Kidney (tissue), 13 donors: ENCODE measurements at regions not wholly inside any gene's neighbourhood (a gene's known extent, or its start where the extent isn't known, plus 50 kb on each side); places are given as distances from the start of the nearest gene placed in this dataset.
"Not testable (repeated sequence)": the region's sequence is repeated elsewhere in the genome, so short reads cannot be mapped to it uniquely, and the experiment has no call there.

Source experiments
- DNase-seq, 5 donors: peaks; one replicate each; pipeline ENCODE4 v3.0.0-alpha.2; 2013 to 2020
- FAIRE-seq: peaks from 2 replicates; lab custom pipeline; 2012; peaks lifted over from hg19 to GRCh38; lab: Jason Lieb, UNC
- H3K27ac ChIP-seq, 2 donors: one replicate each; pipeline ENCODE4 v1.7.0; 2013; ENCODE audit warnings: low read depth in 2 of 2, low read length in 2 of 2, inconsistent platforms in 1 of 2
- H3K27me3 ChIP-seq: one replicate; pipeline ENCODE4 v1.7.1; 2013; ENCODE audit warnings: low read length, inconsistent platforms; ENCODE audit not compliant: control insufficient read depth, insufficient read depth
- H3K36me3 ChIP-seq, 3 donors: one replicate each; pipeline versions ENCODE4 v1.7.0 to v1.7.1; 2013; ENCODE audit warnings: low read length in 3 of 3, control low read depth in 1 of 3, inconsistent platforms in 1 of 3; ENCODE audit not compliant: insufficient read depth in 3 of 3, control insufficient read depth in 2 of 3
- H3K4me1 ChIP-seq, 3 donors: one replicate each; pipeline versions ENCODE4 v1.7.0 to v1.7.1; 2013; ENCODE audit warnings: low read length in 3 of 3, inconsistent platforms in 1 of 3, low read depth in 1 of 3; ENCODE audit not compliant: control insufficient read depth in 2 of 3, insufficient read depth in 2 of 3
- H3K4me3 ChIP-seq, 3 donors: one replicate each; pipeline versions ENCODE4 v1.7.0 to v1.8.1; 2013; ENCODE audit warnings: low read length in 3 of 3, control low read depth in 1 of 3, inconsistent platforms in 1 of 3
- H3K9ac ChIP-seq, 3 donors: one replicate each; pipeline versions ENCODE4 v1.7.0 to v1.7.1; 2013; ENCODE audit warnings: low read length in 3 of 3, control low read depth in 1 of 3, inconsistent platforms in 1 of 3
- H3K9me3 ChIP-seq, 3 donors: one replicate each; pipeline versions ENCODE4 v1.7.0 to v1.7.1; 2013; ENCODE audit warnings: low read length in 3 of 3, control low read depth in 1 of 3, inconsistent platforms in 1 of 3; ENCODE audit not compliant: control insufficient read depth in 2 of 3, insufficient read depth in 1 of 3
- intact Hi-C: fragments of 100-400 bp; cut with DNase I; formaldehyde crosslinking; loops from one replicate; pipeline ENCODE4 v1.11.1; 2022
- TF ChIP-seq, protein P1 (sequence below): IDR thresholded peaks from 3 replicates; pipeline ENCODE4 v1.5.1; 2012; ENCODE audit warnings: mild to moderate bottlenecking, moderate library complexity, borderline replicate concordance; ENCODE audit not compliant: insufficient read depth; ENCODE audit errors: extremely low read depth
- donor health status: control.
- donor health status: control.
- donor health status: control.
- donor health status: control.
- donor health status: control.
- donor health status: DM: yes; HTN: yes; CAD: no.
- donor health status: Normal renal cell carcinoma (clear cell type).

DNA sequence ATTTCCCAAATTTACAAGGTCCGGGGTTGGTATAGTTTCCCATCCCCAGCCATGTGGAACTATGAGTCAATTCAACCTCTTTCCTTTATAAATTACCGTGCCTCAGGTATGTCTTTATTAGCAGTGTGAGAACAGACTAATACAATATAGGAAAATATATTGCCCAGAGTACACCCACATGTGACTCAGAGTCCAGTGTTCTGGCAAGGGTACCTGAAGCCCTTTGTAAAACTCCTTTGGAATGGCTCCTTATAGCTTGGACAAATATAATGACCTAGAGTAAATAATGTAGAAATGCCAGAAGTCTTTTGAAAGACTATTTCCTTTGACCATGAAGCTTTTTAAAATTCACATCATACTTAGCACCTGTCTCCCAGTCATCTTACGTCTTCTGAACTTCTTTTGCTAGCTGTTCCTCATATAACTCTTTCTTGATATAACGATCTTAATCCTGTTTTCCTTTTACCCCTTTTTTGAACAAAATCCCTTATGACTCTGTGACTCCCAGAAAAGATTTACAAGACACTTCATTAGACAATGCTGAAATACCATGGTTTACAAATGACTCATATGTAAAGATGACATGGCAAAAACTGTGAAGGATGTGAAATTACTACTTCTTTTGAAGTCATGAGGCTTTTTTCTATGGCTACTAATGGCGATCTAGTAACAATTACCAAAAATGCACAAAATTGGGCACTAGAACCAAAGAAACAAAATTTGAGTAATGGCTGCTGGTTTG is 408.9 kb downstream of the NAP1L3 start:
- no peak for FAIRE-seq
- TF ChIP-seq, protein P1, sequence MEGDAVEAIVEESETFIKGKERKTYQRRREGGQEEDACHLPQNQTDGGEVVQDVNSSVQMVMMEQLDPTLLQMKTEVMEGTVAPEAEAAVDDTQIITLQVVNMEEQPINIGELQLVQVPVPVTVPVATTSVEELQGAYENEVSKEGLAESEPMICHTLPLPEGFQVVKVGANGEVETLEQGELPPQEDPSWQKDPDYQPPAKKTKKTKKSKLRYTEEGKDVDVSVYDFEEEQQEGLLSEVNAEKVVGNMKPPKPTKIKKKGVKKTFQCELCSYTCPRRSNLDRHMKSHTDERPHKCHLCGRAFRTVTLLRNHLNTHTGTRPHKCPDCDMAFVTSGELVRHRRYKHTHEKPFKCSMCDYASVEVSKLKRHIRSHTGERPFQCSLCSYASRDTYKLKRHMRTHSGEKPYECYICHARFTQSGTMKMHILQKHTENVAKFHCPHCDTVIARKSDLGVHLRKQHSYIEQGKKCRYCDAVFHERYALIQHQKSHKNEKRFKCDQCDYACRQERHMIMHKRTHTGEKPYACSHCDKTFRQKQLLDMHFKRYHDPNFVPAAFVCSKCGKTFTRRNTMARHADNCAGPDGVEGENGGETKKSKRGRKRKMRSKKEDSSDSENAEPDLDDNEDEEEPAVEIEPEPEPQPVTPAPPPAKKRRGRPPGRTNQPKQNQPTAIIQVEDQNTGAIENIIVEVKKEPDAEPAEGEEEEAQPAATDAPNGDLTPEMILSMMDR = no peak
- H3K36me3 ChIP-seq = no peaks in the 10 kb centered on the region

DNA sequence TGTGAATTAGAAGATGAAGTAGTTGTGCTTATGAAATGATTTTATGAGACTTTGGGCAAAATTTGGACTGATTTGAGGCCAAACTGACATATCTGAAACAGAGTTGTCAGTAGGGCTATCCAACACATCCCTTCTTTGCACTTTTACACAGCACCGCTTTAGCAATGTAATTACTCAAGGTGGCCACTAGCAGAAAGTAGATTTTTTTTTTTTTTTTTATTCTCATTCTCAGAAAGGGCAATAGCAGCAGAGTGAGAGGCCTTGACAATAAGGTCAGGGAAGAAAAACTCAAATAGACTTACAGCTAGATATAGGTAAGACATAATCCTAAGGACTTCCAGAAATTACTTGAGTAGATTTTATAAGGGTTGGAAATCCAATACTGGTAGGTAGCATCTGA is 414.3 kb downstream of the NAP1L3 start:
- H3K4me1 ChIP-seq = no peaks in the 10 kb centered on the region
- no peak overlapping the region for H3K4me3 ChIP-seq
- H3K9me3 ChIP-seq = no peaks in the 10 kb centered on the region
- intact Hi-C loops = no loop called here
- no peak overlapping the region for H3K9ac ChIP-seq
- no peak overlapping the region for H3K27ac ChIP-seq
- DNase-seq (no peak), FAIRE-seq (no peak)
- H3K27me3 ChIP-seq = no peaks in the 10 kb centered on the region
- TF ChIP-seq, protein P1 = no peak
- H3K36me3 ChIP-seq = no peaks in the 10 kb centered on the region

More for the DNA sequence above, 408.9 kb downstream of the NAP1L3 start:
- no peak for DNase-seq
- no peaks in the 10 kb centered on the region for H3K27me3 ChIP-seq
- no peak overlapping the region for H3K9ac ChIP-seq
- no peak overlapping the region for H3K27ac ChIP-seq
- H3K4me3 ChIP-seq = no peak overlapping the region
- intact Hi-C loops = no loop called here
- H3K9me3 ChIP-seq = no peaks in the 10 kb centered on the region
- no peaks in the 10 kb centered on the region for H3K4me1 ChIP-seq

DNA sequence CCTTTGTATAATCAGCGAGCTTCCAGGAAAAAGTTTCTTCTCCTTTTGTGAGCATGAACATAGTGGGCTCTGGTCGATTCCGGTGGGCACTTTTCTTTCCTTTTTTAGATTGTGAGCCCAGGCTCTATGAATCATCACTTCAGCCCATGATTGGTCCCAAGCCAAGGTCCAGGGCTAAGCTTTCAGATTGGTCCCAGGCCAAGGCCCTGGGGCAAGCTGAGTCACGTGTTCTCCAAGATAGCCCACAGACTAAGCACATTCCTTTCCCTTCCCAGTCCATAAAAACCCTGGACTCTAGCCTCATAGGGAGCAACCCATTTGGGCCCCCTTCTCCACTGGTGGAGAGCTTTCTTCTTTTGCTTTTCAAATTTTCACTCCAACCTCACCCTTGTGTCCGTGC is 430.5 kb downstream of the NAP1L3 start:
- Histone ChIP-seq H3K4me3 (no peak overlapping the region), H3K36me3 (no peaks in the 10 kb centered on the region), H3K27ac (no peak overlapping the region), H3K9me3 (no peaks in the 10 kb centered on the region), H3K4me1 (no peaks in the 10 kb centered on the region), H3K9ac (no peak overlapping the region), H3K27me3 (no peaks in the 10 kb centered on the region)
- FAIRE-seq = no peak
- intact Hi-C loops = no loop called here
- TF ChIP-seq, protein P1 = no peak
- no peak for DNase-seq

DNA sequence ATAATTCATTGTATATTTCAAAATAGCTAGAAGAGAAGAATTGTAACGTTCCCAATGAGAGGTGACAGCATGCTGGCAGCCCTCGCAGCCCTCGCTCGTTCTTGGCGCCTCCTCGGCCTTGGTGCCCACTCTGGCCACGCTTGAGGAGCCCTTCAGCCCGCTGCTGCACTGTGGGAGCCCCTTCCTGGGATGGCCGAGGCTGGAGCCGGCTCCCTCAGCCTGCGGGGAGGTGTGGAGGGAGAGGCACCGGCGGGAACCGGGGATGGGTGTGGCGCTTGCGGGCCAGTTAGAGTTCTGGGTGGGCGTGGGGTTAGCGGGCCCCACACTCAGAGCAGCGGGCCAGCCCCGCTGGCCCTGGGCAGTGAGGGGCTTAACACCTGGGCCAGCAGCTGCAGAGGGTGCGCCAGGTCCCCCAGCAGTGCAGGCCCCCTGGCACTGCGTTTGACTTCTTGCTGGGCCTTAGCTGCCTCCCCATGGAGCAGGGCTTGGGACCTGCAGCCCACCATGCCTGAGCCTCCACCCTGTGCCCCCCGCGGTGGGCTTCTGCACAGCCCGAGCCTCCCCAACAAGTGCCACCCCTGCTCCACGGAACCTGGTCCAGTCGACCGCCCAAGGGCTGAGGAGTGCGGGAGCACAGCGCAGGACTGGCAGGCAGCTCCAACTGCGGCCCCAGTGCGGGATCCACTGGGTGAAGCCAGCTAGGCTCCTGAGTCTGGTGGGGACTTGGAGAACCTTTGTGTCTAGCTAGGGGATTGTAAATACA is 437.7 kb downstream of the NAP1L3 start:
- H3K4me3 ChIP-seq, H3K9me3 ChIP-seq, H3K4me1 ChIP-seq, H3K27ac ChIP-seq, intact Hi-C loops, H3K27me3 ChIP-seq, FAIRE-seq, H3K9ac ChIP-seq, H3K36me3 ChIP-seq: not testable (repeated sequence)
- DNase-seq = peak in 1 of 5 donors; percentile 72
